GM18873 (cell line): ENCODE measurements at regions not wholly inside any gene's neighbourhood (a gene's known extent, or its start where the extent isn't known, plus 50 kb on each side); places are given as distances from the start of the nearest gene placed in this dataset.

ENCODE experiments used
- ATAC-seq: cut with Tn5 transposase; IDR thresholded peaks from one replicate; pipeline ENCODE4 v1.9.1; 2021; ENCODE audit warnings: mild to moderate bottlenecking, moderate library complexity, moderate number of reproducible peaks; ENCODE audit not compliant: unreplicated experiment, low FRiP score

DNA sequence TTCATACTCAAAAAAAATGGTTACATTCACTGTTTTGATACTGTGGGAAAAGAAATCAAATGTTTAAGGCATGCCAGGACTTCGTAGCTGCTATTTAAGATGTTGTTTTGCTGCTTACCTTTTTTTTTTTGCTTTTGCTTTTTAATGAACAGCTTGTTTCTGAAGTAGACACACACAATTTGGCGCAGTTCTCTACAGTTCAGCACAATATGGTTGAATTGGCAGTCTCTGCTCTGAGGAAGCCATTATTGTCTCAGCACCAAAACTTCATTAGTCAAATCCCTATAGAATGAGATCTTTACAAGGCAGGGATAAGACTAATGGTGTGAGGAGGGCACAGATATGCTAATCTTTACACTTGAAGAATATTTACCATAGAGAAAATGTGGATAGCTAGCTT is 197.6 kb downstream of the SLITRK5 start:
- ATAC-seq = no peak

DNA sequence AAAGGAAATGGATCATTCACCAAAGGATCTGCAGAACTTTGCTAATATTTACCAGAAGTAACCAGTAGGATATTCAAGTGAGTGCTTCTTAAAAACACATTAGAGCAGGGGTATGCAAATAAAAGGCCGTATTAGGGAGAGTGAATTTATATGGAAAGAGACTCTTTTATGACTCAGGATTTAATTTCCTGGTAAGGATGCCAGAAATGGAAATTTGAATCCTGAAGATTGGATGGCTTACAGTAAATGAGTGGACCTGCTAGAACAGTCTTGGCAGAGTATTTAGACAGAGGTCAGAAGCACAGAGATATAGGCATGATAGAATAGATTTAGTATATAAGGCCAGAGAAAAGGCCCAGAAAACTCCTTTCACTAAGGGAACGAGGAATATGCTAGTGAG is 201.6 kb downstream of the SLITRK5 start:
- ATAC-seq = no peak

DNA sequence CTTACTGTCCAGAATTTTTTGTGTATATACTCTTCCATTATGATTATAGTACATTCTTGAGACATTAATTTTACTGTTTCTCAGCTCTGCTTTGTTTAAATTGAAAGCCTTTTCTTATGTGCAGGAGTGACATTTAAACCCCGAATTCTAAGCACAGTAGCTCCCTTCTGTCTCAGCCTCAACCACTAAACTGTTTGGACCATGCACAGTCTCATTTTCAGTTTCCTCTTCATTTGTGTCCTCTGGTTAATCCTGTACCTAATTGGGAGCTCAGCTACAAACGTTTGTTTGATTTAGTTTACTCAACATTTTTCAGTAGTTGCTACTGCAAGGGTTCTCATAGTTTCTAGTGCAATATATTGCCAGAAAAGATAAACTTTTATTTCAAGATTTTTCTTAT is 206.3 kb downstream of the SLITRK5 start:
- no peak for ATAC-seq

DNA sequence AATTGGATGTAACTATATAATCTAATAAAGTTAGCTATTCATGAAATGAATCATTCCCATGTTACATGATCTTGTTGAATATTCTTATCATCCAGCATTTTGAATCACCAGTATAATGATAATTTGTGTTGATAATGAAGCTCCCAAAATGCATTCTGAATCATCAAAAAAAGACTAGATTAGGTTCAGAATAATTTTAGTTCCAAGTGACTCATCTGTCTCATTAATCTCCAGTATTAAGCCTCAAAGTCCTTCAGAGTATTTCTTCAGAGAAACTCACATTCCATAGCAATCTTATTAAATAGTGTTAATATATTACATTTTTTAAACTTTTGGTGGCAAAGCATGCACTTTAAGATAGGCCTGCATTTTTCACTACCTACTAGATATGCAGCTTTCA is 207.5 kb downstream of the SLITRK5 start:
- no peak for ATAC-seq

DNA sequence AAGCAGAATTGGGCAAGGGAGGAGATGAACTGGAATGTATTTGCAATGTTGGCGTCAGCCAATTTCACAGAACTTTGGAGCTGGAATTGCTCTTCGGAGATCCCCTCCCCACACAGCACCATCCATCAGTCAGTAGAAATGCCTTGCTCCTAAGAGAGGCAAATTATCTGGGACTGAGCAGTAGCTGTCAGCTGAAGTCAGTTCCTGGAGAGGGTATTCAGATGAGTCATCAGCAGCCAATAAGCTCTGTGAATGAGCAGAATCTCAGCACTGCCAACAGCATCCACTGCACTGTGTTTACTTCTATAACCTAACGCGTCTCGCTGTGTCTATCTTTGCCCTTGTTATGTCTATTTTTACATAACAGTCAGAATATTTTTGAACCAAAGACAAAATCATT is 213.7 kb downstream of the SLITRK5 start:
- no peak for ATAC-seq

DNA sequence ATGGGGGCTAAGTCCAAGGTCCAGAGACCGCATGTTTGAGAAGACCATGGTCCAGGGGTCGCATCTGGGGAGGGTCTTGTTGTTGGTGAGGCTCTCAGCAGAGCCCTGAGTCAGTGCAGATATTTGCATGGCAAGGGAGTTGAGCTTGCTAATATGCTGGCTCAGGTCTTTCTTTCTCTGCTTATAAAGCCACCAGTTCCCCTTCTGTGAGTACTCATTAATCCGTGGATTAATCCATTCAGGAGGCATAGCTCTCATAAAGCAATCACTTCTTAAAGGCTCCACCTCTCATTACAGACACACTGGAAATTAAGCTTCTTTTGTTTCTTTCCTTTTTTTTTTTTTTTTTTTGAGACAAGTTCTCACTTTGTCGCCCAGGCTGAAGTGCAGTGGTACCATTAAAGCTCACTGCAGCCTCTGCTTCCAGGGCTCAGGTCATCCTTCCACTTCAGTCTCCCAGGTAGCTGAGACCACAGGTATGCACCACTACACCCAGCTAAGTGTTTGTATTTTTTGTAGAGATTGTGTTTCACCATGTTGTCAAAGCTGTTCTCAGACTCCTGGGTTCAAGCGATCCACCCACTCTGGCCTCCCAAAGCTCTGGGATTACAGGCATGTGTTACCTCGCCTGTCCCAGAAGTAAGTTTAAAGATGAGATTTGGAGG is 216.4 kb downstream of the SLITRK5 start:
- ATAC-seq = no peak

DNA sequence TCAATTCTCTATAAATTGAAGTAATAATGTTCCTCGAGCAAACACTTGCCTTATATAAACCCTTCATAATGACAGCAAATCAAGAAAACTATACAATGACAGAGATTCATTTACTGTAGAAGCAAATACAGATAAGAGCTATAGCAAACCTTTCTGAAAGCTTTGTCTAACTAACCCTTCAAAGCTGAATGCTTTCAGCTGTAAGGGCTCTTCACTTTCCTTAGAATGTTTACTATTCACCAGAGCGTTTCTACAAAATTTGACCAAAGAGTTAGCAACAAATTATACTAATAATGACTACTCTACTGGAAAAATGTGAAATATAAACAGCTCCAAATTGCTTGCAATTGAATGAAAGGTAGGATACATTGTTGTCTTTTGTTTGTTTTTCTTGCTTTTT is 218.1 kb downstream of the SLITRK5 start:
- ATAC-seq = no peak

DNA sequence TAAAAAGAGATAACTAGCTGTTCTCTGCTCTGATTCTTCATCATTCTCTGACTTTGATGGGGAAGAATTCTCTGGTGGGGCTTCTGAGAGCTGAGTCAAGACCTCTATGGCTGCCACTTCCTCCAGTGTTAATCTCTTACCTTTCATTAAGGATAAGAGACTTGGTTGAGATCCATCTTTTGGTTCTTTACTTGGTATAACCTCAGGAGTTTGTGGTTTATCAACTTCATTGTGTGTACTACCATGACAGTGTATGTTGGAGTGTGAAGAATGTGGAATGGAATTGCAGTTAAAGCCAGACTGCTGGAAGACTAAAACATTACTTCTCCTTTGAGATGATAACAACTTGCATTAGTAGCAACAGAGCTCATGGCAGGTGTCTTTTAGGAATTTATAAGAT is 222.0 kb downstream of the SLITRK5 start:
- ATAC-seq = no peak

DNA sequence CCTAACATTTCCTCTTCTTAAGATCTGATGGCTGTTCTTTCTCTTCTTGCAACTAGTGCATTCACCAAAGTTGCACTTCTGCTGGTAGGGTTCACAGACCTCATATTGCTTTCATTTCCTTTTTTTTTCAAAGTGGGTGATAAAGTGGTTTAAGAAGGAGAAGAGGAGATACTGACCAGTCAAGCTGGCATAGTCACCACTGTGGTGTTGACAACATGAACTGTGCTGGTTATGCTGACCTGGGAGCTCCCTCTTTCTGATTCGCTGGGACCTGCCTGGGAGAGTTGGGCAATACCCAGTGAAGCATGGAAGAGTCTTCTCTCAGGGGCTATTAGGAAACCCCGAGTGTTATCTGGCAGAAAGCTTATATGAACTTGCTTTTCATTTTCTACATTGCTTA is 222.9 kb downstream of the SLITRK5 start:
- no peak for ATAC-seq

DNA sequence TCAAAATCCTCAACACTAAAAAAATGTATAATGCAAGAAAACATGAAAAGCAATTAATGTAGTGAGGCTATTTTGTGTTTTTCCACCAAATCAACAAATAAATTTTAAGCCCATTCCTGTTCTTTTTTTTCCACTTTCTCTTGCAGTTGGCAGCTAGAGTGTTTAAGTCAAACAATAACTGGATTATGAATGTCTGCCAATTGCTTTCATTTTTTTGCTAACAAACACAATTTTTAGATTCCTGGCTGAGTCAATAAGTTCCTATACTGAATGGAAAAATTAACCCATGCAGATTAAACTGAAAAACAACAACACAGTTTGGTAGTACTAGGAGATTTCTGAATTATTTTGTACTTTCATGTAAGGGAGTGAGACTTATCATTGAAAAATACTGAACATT is 232.4 kb downstream of the SLITRK5 start:
- no peak for ATAC-seq

DNA sequence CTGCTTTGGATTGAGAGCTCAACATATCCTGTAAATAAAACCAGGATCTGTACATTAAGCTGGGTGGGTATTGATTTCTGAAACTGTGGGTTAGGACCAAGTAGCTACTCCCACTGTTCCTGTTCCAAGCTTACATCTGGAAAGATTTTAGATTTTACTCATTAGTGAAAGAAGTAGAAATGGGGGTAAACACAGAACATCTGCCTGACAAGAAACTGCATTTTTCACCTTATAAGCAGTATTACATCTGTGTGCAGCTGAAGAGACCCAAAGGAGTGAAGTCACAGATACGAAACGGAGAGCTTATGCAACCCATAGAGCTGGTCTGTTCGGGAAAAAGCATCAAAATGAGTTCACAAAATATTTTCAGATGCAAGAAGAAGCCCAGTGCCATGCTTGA is 235.2 kb downstream of the SLITRK5 start:
- no peak for ATAC-seq

DNA sequence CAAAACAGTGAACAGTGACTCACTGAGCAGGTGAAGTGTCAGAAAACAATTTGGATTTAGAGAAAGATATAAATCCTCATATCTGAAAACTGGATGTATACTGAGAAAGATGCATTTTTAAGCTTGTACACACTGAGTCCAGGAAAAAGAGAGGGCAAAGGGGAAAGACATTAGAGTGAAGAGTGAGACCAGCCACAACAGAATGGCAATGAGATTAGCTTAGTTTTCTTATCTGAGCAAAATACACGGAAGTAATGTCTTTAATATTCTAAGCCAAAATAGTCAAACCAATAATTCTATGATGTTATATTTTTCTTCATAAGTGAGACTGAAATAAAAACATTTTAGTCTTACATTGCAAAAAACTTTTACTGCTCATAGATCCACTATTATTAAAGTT is 236.0 kb downstream of the SLITRK5 start:
- ATAC-seq = no peak

DNA sequence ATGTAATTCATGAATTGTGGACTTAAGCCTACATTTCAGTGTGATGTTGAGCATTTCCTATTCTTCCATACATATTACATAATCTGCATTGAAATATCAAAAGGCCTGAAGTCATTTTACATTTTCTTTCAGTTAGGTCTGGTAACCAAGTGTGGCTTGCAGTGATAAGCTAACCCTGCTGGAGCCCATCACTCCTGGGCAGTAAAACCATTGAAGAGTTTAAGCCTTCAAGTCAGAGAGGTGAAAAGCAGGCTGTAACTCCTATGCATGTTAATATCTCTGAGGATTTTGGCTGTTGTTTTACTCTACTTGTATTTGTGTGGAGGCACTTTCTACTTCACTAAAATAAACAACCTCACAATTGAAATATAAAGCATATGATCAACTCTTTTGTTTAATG is 248.8 kb downstream of the SLITRK5 start:
- no peak for ATAC-seq

DNA sequence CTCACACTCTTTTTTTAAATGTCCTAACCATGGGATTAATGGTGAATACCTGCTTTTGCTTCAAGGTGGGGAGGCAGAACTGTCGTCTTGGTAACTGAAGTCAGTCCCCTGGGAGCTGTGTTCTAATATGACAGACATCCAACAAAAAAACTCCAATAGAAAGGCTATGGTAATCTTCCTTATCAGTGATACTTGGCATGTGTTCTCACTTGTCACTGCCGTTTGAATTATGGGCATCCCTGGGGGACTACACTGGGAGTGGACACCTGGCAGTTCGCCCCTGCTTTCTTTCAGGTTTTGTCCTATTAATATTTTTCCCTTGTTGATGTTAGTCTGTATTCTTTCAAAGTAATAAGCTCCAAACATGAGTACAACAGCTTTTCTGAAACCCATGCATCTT is 252.6 kb downstream of the SLITRK5 start:
- no peak for ATAC-seq

DNA sequence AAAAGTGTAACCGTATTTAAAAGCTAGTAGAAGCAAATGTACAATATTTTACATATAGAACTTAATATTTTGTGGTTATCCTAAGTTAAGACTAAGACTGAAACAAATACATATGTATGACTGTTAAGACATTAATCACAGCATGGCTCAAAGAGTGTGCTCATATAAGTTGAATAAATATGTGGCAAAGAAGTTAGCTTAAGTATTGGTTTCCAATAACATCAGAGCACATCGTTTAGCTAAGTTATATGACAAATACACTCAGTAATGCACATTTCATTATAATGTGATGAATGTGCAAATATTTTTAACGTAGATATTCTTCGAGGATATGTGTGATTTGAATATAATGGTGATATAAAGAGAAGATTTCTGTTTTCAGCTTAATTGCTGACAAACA is 253.8 kb downstream of the SLITRK5 start:
- no peak for ATAC-seq

DNA sequence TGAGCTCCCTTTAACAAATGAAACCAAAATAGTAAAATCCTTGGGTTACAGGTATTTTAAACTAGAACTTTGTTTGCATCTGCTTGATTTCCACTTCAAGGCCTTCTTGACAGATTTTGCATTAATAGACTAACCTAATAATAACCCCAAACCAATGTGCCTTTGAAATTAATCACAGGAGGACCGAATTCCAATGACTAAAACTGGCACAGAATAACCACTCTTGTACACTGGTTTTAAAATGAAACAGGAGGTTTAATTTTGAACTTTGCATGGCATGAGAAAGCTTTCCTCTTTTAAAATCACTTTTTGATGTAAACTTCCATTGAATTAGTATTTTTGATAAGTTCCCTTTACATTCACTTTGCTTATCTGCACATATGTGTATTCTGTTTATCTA is 269.6 kb downstream of the SLITRK5 start:
- ATAC-seq = no peak

DNA sequence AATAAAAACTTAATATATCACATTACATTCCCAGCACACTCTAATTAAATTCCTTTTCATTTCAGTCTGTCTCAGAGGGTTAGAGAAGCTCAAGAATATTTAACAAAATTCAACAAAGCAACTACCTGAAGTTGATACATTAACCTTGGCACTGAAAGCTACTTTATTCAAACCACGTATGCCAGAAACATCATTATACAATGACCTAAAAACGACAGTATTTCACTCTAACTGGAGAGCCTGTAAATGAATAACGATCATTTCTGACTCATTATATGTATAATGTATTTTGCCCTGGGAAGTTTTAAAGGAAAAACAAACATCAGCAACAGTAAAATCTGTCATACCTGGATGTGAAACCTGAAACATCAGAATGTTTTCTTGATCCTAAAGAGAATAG is 270.1 kb downstream of the SLITRK5 start:
- no peak for ATAC-seq

DNA sequence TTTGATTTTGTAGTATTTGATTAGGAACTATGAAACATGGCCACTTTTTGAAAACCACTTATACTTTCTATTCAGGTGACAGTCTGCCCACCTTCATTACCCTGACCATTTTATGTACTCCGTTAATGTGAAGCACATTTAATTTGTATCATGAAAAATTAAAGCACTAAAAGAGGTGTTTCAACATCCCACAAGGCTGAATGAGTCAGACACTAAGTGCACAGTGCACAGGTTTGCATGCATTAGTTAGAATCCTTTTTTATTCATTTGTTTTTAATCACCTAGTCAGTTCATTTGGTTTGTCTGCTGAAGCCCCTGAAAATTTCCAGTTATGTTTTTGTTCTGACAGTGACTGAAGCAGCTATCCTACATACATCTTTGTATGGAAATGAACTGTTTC is 271.0 kb downstream of the SLITRK5 start:
- no peak for ATAC-seq

DNA sequence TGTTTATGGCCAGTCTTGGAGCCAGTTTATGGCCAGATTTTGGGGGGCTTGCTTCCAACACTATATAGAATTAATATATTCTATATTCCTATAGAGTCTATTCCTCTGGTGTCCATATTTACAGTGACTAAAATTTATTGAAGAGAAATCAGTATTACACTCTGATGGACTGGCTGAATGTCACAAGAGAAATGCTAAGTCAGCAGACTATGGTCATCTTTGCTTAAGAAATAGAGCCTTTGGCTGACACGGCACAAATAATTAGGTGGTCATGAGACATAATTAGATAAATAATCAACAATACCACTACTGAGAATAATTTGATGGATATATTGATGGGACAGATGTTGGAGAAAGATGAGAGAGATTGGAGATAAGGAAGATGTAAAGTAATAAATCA is 272.9 kb downstream of the SLITRK5 start:
- no peak for ATAC-seq

DNA sequence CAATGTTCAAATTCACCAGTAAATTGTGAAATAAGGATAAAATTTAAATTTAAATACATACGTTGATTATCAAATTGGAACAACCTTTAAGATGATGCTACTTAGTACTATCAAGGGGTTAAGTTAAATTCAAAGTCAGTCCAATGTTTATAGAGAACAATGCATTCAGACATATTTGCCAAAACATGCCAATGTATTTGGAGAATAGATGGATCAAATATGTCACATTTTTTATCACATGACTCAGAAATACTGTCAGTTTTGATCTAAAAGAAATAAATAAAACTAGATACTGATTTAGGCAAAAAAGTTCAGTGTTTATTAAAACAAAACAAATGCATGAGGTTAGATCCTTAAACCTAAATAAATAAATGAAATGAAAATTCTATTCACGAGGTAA is 281.2 kb downstream of the SLITRK5 start:
- no peak for ATAC-seq

DNA sequence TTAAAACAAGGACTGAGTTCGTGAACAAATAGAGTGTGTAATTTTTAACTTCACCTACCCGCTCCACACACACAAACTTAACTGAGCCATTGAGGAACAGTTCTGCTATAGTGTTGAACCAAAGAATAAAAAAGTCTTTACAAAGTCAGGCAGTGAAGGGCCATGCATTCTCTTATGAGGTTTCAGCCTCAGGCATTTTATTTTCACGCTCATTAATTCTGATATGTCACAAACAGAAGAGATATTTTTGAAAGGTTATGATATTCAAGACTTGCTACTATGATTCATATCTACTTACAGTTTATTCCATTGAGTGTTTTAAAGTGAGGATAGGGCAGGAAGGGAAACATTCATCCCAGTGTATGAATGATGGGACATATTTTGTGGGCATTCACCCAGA is 282.2 kb downstream of the SLITRK5 start:
- ATAC-seq = no peak

DNA sequence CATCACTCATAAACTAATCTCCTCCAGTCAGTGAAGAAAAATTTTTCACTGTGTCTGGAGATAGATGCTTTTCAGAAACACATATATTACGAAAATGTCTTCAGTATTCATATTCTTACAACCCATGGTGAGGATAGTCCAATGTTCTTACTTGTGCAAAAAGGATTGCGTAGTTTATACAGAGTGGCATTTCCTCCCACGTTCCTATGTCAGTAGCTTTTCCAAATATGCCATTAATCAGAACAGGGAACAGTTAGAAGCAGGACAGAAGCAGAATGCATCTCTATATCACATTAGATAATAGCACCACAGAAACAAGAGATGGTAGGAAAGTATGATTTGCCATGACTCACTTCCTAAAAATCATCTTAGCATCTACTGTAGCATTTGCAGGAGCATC is 282.9 kb downstream of the SLITRK5 start:
- ATAC-seq = no peak

DNA sequence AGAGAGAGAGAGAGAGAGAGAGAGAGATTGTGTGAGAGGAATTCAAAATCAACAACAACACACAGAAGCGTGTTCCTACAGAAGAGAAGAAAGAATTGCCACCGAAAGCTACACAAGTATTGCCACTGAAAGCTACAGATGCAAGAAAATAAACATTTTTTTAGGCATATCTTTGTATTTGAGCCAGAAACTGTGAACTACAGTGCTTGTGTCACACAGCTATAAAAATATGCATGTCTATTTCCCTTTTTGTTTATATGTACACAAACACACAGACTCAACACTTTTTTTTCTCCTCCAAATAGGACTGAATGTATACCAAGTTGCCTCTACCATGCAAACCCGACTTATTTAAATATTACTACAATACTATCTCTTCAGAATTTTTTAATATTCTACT is 290.4 kb downstream of the SLITRK5 start:
- ATAC-seq = no peak
